Spleen (tissue), 7 donors: ENCODE measurements at regions not wholly inside any gene's neighbourhood (a gene's known extent, or its start where the extent isn't known, plus 50 kb on each side); places are given as distances from the start of the nearest gene placed in this dataset.

Experiments used
- POLR2A ChIP-seq, 3 donors: fragments of 450-650 bp; IDR thresholded peaks; one replicate each; pipeline ENCODE4 v1.5.1; 2017; ENCODE audit warnings: antibody characterized with exemption in 3 of 3, mild to moderate bottlenecking in 1 of 3
- POLR2AphosphoS5 ChIP-seq, 3 donors: sonication (generic); formaldehyde crosslinking; IDR thresholded peaks; one replicate each; pipeline ENCODE4 v1.5.1; 2017; ENCODE audit warnings: antibody characterized with exemption in 3 of 3
- TF ChIP-seq, protein P1 (sequence below), 11 experiments: fragments of 200-600 bp in 7 of 11; fragments of 450-650 bp in 4 of 11; sonication (generic) in 4 of 11; IDR thresholded peaks in 8 of 11; conservative IDR thresholded peaks in 3 of 11; 1 replicate in 7 of 11; 2 replicates in 4 of 11; pipeline versions ENCODE4 v1.4.0 to v1.8.0; 2016 to 2021; ENCODE audit warnings: antibody characterized with exemption in 11 of 11, inconsistent platforms in 4 of 11, mild to moderate bottlenecking in 1 of 11
- donor health status: DM: no; HTN: no; CAD: no; lungs with moderate emphysema.
- donor health status: DM: no; HTN: no; CAD: no.
- donor health status: DM: no; HTN: no; CAD: no.

DNA sequence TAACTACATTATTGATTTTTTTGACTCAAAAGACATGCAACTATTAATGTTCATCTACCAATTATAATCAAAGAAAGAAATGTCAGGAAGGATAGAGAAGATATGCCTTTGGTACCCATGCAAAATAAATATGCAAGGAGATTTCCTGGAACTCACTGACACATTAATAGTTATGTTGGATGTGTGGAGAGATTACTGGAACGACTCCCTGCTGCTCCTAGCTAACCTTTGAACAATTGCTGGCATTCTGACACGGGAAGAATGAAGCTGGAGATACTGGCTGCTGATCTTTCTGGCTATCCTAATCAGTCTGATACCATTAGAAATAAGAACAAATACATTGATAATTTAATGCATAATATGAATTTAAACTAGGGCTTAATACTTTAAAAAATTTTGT is 507.9 kb upstream of the NRG3 start:
- TF ChIP-seq, protein P1, sequence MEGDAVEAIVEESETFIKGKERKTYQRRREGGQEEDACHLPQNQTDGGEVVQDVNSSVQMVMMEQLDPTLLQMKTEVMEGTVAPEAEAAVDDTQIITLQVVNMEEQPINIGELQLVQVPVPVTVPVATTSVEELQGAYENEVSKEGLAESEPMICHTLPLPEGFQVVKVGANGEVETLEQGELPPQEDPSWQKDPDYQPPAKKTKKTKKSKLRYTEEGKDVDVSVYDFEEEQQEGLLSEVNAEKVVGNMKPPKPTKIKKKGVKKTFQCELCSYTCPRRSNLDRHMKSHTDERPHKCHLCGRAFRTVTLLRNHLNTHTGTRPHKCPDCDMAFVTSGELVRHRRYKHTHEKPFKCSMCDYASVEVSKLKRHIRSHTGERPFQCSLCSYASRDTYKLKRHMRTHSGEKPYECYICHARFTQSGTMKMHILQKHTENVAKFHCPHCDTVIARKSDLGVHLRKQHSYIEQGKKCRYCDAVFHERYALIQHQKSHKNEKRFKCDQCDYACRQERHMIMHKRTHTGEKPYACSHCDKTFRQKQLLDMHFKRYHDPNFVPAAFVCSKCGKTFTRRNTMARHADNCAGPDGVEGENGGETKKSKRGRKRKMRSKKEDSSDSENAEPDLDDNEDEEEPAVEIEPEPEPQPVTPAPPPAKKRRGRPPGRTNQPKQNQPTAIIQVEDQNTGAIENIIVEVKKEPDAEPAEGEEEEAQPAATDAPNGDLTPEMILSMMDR (IDR thresholded peaks at IDR 0.05 in 8 of 11, conservative IDR thresholded peaks at IDR 0.05 in 3 of 11), result no peak
- TF ChIP-seq POLR2A (IDR thresholded peaks at IDR 0.05), result no peak
- no peak for TF ChIP-seq POLR2AphosphoS5 (IDR thresholded peaks at IDR 0.05)
